GM12864 (cell line): ENCODE measurements at regions not wholly inside any gene's neighbourhood (a gene's known extent, or its start where the extent isn't known, plus 50 kb on each side); places are given as distances from the start of the nearest gene placed in this dataset.
A peak's percentile ranks its signal among the peaks of the same experiment; 100 is the strongest.

Experiments
- DNase-seq: peaks from one replicate; pipeline ENCODE4 v3.0.0-alpha.2; 2011; ENCODE audit warnings: low read depth
- H3K4me3 ChIP-seq: 2 replicates; pipeline ENCODE4 v1.5.1; 2011; ENCODE audit warnings: mild to moderate bottlenecking, low read depth, low read length, control low read depth
- CTCF ChIP-seq: IDR thresholded peaks from 2 replicates; pipeline ENCODE4 v1.5.1; 2011; ENCODE audit warnings: low read depth, mild to moderate bottlenecking, moderate library complexity, low read length, control low read depth, inconsistent platforms; ENCODE audit errors: missing control alignments

GRCh38 chr5:91272858-91273257 is 110.3 kb downstream of the ARRDC3 start:
- peak; percentile 88 for DNase-seq
- no peak overlapping the region; the same call in 1 of the 2 replicates for H3K4me3 ChIP-seq
- TF ChIP-seq CTCF = no peak

DNA sequence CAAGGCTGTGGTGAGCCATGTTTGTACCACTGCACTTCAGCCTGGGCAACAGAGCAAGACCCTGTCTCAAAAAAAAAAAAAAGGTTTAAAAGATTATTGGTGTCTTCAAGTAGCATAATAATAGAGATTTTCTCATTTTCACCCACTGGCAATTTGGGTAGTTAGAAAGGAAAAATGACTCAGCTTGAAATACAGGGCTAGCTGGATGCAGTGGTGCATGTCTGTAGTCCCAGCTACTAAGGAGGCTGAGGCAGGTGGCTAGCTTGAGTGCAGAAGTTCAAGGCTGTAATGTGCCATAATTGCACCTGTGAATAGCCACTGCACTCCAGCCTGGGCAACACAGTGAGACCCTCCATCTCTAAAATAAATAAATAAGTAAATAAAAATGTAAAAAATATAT is 111.1 kb downstream of the ARRDC3 start:
- H3K4me3 ChIP-seq = no peak overlapping the region
- DNase-seq = peak; percentile 87
- no peak for TF ChIP-seq CTCF

- no peak overlapping the region for H3K4me3 ChIP-seq
- TF ChIP-seq CTCF = no peak
- no peak for DNase-seq
Measured at GRCh38 chr5:91269198-91269597, 113.9 kb downstream of the ARRDC3 start.

DNA sequence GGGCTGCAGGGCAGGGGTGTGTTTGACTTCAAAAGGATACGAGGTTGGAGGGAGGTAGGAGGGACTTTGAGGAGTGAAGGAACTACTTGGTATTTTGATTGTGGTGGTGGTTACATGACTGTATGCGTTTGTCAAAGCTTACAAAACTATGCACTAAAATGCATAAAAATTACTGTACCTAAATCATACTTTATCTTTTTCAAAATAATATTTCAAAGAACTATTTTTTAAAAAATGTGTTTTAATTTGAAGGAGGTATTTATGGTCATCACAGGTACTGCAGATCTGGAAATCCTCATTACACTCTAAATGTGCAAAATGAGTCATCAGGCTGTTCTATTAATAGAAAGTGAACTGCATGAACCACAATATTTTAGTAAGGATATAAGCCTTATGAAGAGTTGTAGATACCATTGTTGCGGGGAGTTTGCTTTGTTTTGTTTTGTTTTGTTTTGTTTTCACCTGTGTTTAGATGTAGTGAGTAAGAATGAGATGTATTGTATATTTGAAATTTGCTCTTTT is 116.9 kb downstream of the ARRDC3 start:
- H3K4me3 ChIP-seq = no peak overlapping the region
- TF ChIP-seq CTCF = no peak
- no peak for DNase-seq

DNA sequence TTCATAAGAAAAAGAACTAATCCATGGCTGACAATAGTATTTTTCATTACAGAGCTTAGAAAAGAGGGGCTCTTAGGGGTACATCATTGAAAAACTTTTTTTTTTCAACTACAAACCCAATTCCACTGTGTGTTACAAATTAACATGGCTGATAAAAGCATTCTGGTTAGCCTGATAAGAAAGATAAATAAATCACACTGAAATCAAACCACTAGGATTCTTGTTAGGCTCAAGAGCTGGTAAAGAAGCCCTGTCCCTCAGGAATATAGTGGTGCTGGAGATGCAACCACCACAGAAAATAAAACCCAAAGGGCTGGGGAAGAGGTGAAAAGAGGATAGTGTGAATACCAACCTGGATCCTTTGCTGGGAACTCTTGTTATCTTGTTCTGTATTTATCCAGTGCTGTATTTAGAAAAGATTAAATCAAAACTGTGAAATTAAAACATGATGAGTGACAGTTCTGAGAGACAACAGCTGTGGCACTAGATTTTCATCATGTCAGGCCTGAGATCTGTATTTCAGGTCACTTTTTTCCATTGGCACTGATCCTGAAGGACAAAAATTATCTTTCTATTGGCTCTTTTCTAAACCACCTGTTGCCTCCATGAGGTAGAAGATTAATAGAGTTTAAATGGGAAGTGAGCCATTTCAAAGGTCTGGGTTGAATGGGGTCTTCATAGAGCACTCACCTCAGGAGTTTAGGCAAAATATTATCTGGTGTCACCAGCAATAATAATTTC is 118.6 kb downstream of the ARRDC3 start:
- no peak for DNase-seq
- no peak for TF ChIP-seq CTCF
- no peak overlapping the region for H3K4me3 ChIP-seq

GRCh38 chr5:91263898-91264297 is 119.2 kb downstream of the ARRDC3 start:
- no peak for TF ChIP-seq CTCF
- no peak overlapping the region for H3K4me3 ChIP-seq
- DNase-seq = no peak

DNA sequence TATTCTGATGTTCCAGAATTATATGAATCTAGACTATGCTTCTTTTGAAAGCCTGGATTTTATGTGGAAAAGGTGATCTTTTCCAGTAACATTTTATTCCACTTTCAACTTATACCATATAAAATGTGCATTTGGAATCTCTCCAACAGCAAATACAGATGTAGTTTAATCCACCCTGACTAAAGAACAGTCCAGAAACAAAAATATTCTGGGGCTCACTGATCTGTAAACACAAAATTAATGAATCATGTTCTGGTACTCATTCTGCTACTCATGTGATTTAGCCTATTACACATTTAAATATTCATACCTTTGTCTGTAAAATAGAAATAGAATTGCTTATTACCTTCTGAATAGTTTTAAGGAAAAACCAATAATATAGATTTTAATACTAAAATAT is 125.8 kb downstream of the ARRDC3 start:
- no peak for DNase-seq
- no peak for TF ChIP-seq CTCF
- no peak overlapping the region for H3K4me3 ChIP-seq
